HEK293 (cell line): ENCODE measurements at regions not wholly inside any gene's neighbourhood (a gene's known extent, or its start where the extent isn't known, plus 50 kb on each side); places are given as distances from the start of the nearest gene placed in this dataset.

Experiments used
- CTCF ChIA-PET: fragments of 350-600 bp; formaldehyde crosslinking; extraction: SDS; loops from one replicate; lab custom pipeline; 2021; ENCODE audit warnings: antibody characterized with exemption; lab: Yijun Ruan, JAX
- POLR2A ChIA-PET: fragments of 300-600 bp; formaldehyde crosslinking; extraction: SDS; loops from one replicate; lab custom pipeline; 2020; ENCODE audit warnings: antibody characterized with exemption, inconsistent platforms; lab: Yijun Ruan, JAX
- H3K27ac ChIP-seq: fragments of 200-500 bp; sonication (Bioruptor generic); 2 replicates; pipeline ENCODE4 v1.5.1; 2014; ENCODE audit warnings: low read depth, low read length, control low read depth, inconsistent platforms; ENCODE audit errors: extremely low read depth
- H3K36me3 ChIP-seq, 2 experiments: fragments of 200-500 bp in 1 of 2; sonication (Bioruptor generic) in 1 of 2; 1 replicate in 1 of 2; 2 replicates in 1 of 2; pipeline ENCODE4 v1.5.1; 2014 to 2017; ENCODE audit warnings: inconsistent platforms in 2 of 2, low read length in 2 of 2; ENCODE audit not compliant: control insufficient read depth in 2 of 2, insufficient read depth in 1 of 2
- H3K4me1 ChIP-seq: fragments of 200-500 bp; sonication (Bioruptor generic); 2 replicates; pipeline ENCODE4 v1.5.1; 2014; ENCODE audit warnings: mild to moderate bottlenecking, low read length, inconsistent platforms; ENCODE audit not compliant: control insufficient read depth, insufficient read depth
- H3K4me3 ChIP-seq: 2 replicates; pipeline ENCODE4 v1.5.1; 2011; ENCODE audit warnings: low read depth, mild to moderate bottlenecking, control low read depth, low read length, moderate library complexity
- H3K9me3 ChIP-seq: fragments of 200-500 bp; sonication (Bioruptor generic); 2 replicates; pipeline ENCODE4 v1.5.1; 2014; ENCODE audit warnings: low read depth, low read length, inconsistent platforms; ENCODE audit not compliant: control insufficient read depth, insufficient read depth
- INSM2 ChIP-seq: fragments of 450-650 bp; formaldehyde crosslinking; IDR thresholded peaks from 2 replicates; pipeline ENCODE4 v1.5.1; 2016; ENCODE audit warnings: missing biosample characterization, missing genetic modification characterization
- SCRT2 ChIP-seq: fragments of 450-650 bp; formaldehyde crosslinking; IDR thresholded peaks from 2 replicates; pipeline ENCODE4 v1.5.1; 2016; ENCODE audit warnings: missing biosample characterization, missing genetic modification characterization
- ZBTB11 ChIP-seq: fragments of 450-650 bp; formaldehyde crosslinking; conservative IDR thresholded peaks from 2 replicates; pipeline ENCODE4 v1.5.1; 2016; ENCODE audit warnings: low read depth, missing biosample characterization, missing genetic modification characterization
- ZBTB44 ChIP-seq: fragments of 450-650 bp; IDR thresholded peaks from 2 replicates; pipeline ENCODE4 v1.5.1; 2018; ENCODE audit warnings: missing biosample characterization, mild to moderate bottlenecking, missing genetic modification characterization
- ZFHX2 ChIP-seq: fragments of 450-650 bp; formaldehyde crosslinking; conservative IDR thresholded peaks from 2 replicates; pipeline ENCODE4 v1.5.1; 2016; ENCODE audit warnings: missing biosample characterization, missing genetic modification characterization
- ZNF121 ChIP-seq: fragments of 450-650 bp; formaldehyde crosslinking; IDR thresholded peaks from 2 replicates; pipeline ENCODE4 v1.5.1; 2016; ENCODE audit warnings: missing biosample characterization, missing genetic modification characterization
- ZNF140 ChIP-seq: fragments of 450-650 bp; formaldehyde crosslinking; IDR thresholded peaks from 2 replicates; pipeline ENCODE4 v1.5.1; 2016; ENCODE audit warnings: missing biosample characterization, missing genetic modification characterization
- ZNF148 ChIP-seq: fragments of 450-650 bp; formaldehyde crosslinking; IDR thresholded peaks from 2 replicates; pipeline ENCODE4 v1.5.0; 2017; ENCODE audit warnings: missing biosample characterization, missing genetic modification characterization, borderline replicate concordance
- ZNF274 ChIP-seq, 2 experiments: fragments of 200-500 bp in 1 of 2; fragments of 450-650 bp in 1 of 2; sonication (Bioruptor generic) in 1 of 2; formaldehyde crosslinking in 1 of 2; IDR thresholded peaks; 2 replicates each; pipeline versions ENCODE4 v1.5.1 to v1.6.1; 2014 to 2016; ENCODE audit warnings: borderline replicate concordance in 1 of 2, inconsistent platforms in 1 of 2, low read length in 1 of 2, missing biosample characterization in 1 of 2, missing genetic modification characterization in 1 of 2
- ZSCAN18 ChIP-seq: fragments of 450-650 bp; formaldehyde crosslinking; IDR thresholded peaks from 2 replicates; pipeline ENCODE4 v1.5.1; 2016; ENCODE audit warnings: missing biosample characterization, missing genetic modification characterization

GRCh38 chr7:20270867-20271266 is 53.7 kb upstream of the MACC1 start:
- Histone ChIP-seq H3K36me3 (no peaks in the 10 kb centered on the region), H3K4me3 (no peak overlapping the region)
- ChIA-PET CTCF (interaction anchor here (0.5 kb wide), 1 partner anchor 1786 kb away, joined by 5 read pairs; no protein-coding TSS in a partner anchor), POLR2A (no interaction called here)
- TF ChIP-seq ZSCAN18 (tag by site-specific recombination) = no peak
- no peak for TF ChIP-seq ZNF148 (tag by site-specific recombination)
- TF ChIP-seq, all 188 proteins: peak for 0
- Histone ChIP-seq H3K27ac (no peak overlapping the region), H3K9me3 (no peaks in the 10 kb centered on the region), H3K4me1 (no peaks in the 10 kb centered on the region)

GRCh38 chr7:20275637-20276036 is 55.1 kb upstream of the ITGB8 start:
- CTCF ChIA-PET = interaction anchor here (0.7 kb wide), 1 partner anchor 9 kb away, joined by 3 read pairs; no protein-coding TSS in a partner anchor
- Histone ChIP-seq H3K27ac (no peak overlapping the region), H3K36me3 (no peaks in the 10 kb centered on the region), H3K4me3 (no peak overlapping the region), H3K4me1 (no peaks in the 10 kb centered on the region), H3K9me3 (no peaks in the 10 kb centered on the region)
- no peak for TF ChIP-seq ZNF121
- TF ChIP-seq ZBTB11 (tag by site-specific recombination) = no peak
- TF ChIP-seq ZNF274 (IDR thresholded peaks at IDR 0.05; ENCODE audit: low read length) = no peak
- TF ChIP-seq ZNF274 (tag by site-specific recombination; IDR thresholded peaks at IDR 0.05; ENCODE audit: borderline replicate concordance) = no peak
- TF ChIP-seq INSM2 (tag by site-specific recombination) = no peak
- no peak for TF ChIP-seq SCRT2 (tag by site-specific recombination)
- TF ChIP-seq ZNF140 (tag by site-specific recombination) = no peak
- no peak for TF ChIP-seq ZFHX2
- no peak for TF ChIP-seq ZBTB44 (tag by site-specific recombination)
- POLR2A ChIA-PET = no interaction called here
